ENCODE measurements at regions not wholly inside any gene's neighbourhood (a gene's known extent, or its start where the extent isn't known, plus 50 kb on each side); places are given as distances from the start of the nearest gene placed in this dataset.
"Not testable (repeated sequence)": the region's sequence is repeated elsewhere in the genome, so short reads cannot be mapped to it uniquely, and the experiment has no call there.

- not testable (repeated sequence) for H3K27ac Mint-ChIP-seq; H3K36me3 Mint-ChIP-seq (ENCODE audit: low read depth); H3K4me3 Mint-ChIP-seq; H3K4me1 Mint-ChIP-seq (ENCODE audit: low read depth); H3K9me3 Mint-ChIP-seq; H3K27me3 Mint-ChIP-seq (ENCODE audit: low read depth); DNase-seq (ENCODE audit: low spot score)
Observed at GRCh38 chr15:20302141-20303069, 239.2 kb downstream of the GOLGA6L6 start.

- not testable (repeated sequence) for H3K4me1 Mint-ChIP-seq (ENCODE audit: low read depth); DNase-seq (ENCODE audit: low spot score); H3K27me3 Mint-ChIP-seq (ENCODE audit: low read depth); H3K9me3 Mint-ChIP-seq; H3K36me3 Mint-ChIP-seq (ENCODE audit: low read depth); H3K4me3 Mint-ChIP-seq; H3K27ac Mint-ChIP-seq
Observed at GRCh38 chr15:20301471-20302081, 240.0 kb downstream of the GOLGA6L6 start.

- not testable (repeated sequence) for H3K36me3 Mint-ChIP-seq (ENCODE audit: low read depth); H3K27me3 Mint-ChIP-seq (ENCODE audit: low read depth); H3K27ac Mint-ChIP-seq; H3K9me3 Mint-ChIP-seq; H3K4me1 Mint-ChIP-seq (ENCODE audit: low read depth); H3K4me3 Mint-ChIP-seq; DNase-seq (ENCODE audit: low spot score)
Observed at GRCh38 chr15:20301041-20301390, 240.6 kb downstream of the GOLGA6L6 start.

GRCh38 chr15:20300351-20301040 is 241.1 kb downstream of the GOLGA6L6 start:
- not testable (repeated sequence) for H3K4me3 Mint-ChIP-seq; DNase-seq (ENCODE audit: low spot score); H3K36me3 Mint-ChIP-seq (ENCODE audit: low read depth); H3K4me1 Mint-ChIP-seq (ENCODE audit: low read depth); H3K27me3 Mint-ChIP-seq (ENCODE audit: low read depth); H3K9me3 Mint-ChIP-seq; H3K27ac Mint-ChIP-seq

- not testable (repeated sequence) for H3K4me3 Mint-ChIP-seq; H3K4me1 Mint-ChIP-seq (ENCODE audit: low read depth); DNase-seq (ENCODE audit: low spot score); H3K27ac Mint-ChIP-seq; H3K36me3 Mint-ChIP-seq (ENCODE audit: low read depth); H3K9me3 Mint-ChIP-seq; H3K27me3 Mint-ChIP-seq (ENCODE audit: low read depth)
Observed at GRCh38 chr15:20297603-20298123, 243.9 kb downstream of the GOLGA6L6 start.

GRCh38 chr15:20296261-20296660 is 245.3 kb downstream of the GOLGA6L6 start:
- H3K4me3 Mint-ChIP-seq; H3K9me3 Mint-ChIP-seq; H3K27me3 Mint-ChIP-seq (ENCODE audit: low read depth); H3K4me1 Mint-ChIP-seq (ENCODE audit: low read depth); H3K27ac Mint-ChIP-seq; DNase-seq (ENCODE audit: low spot score); H3K36me3 Mint-ChIP-seq (ENCODE audit: low read depth): not testable (repeated sequence)

- Mint-ChIP-seq H3K4me3 (no peak overlapping the region), H3K4me1 (ENCODE audit: low read depth) (no peaks in the 10 kb centered on the region), H3K36me3 (ENCODE audit: low read depth) (no peaks in the 10 kb centered on the region), H3K27ac (no peak overlapping the region), H3K9me3 (no peaks in the 10 kb centered on the region), H3K27me3 (ENCODE audit: low read depth) (no peaks in the 10 kb centered on the region)
- DNase-seq (ENCODE audit: low spot score) = peak; percentile 3
Observed at GRCh38 chr15:20295238-20295811, 246.3 kb downstream of the GOLGA6L6 start.

- Mint-ChIP-seq H3K4me1 (ENCODE audit: low read depth) (no peaks in the 10 kb centered on the region), H3K36me3 (ENCODE audit: low read depth) (no peaks in the 10 kb centered on the region), H3K4me3 (no peak overlapping the region), H3K9me3 (no peaks in the 10 kb centered on the region), H3K27ac (no peak overlapping the region), H3K27me3 (ENCODE audit: low read depth) (no peaks in the 10 kb centered on the region)
- DNase-seq (ENCODE audit: low spot score) = peak; percentile 5
Observed at GRCh38 chr15:20294651-20295237, 246.9 kb downstream of the GOLGA6L6 start.

GRCh38 chr15:20292422-20293005 is 249.1 kb downstream of the GOLGA6L6 start:
- not testable (repeated sequence) for H3K4me3 Mint-ChIP-seq; H3K27me3 Mint-ChIP-seq (ENCODE audit: low read depth); H3K36me3 Mint-ChIP-seq (ENCODE audit: low read depth); DNase-seq (ENCODE audit: low spot score); H3K27ac Mint-ChIP-seq; H3K4me1 Mint-ChIP-seq (ENCODE audit: low read depth); H3K9me3 Mint-ChIP-seq

GRCh38 chr15:20291616-20292015 is 250.0 kb downstream of the GOLGA6L6 start:
- not testable (repeated sequence) for H3K27me3 Mint-ChIP-seq (ENCODE audit: low read depth); H3K36me3 Mint-ChIP-seq (ENCODE audit: low read depth); H3K4me3 Mint-ChIP-seq

GRCh38 chr15:20290606-20291005 is 251.0 kb downstream of the GOLGA6L6 start:
- not testable (repeated sequence) for H3K27ac Mint-ChIP-seq; H3K27me3 Mint-ChIP-seq (ENCODE audit: low read depth); H3K4me1 Mint-ChIP-seq (ENCODE audit: low read depth); H3K36me3 Mint-ChIP-seq (ENCODE audit: low read depth); H3K9me3 Mint-ChIP-seq; H3K4me3 Mint-ChIP-seq; DNase-seq (ENCODE audit: low spot score)

More at GRCh38 chr15:20291616-20292015, 250.0 kb downstream of the GOLGA6L6 start:
- not testable (repeated sequence) for DNase-seq (ENCODE audit: low spot score); H3K27ac Mint-ChIP-seq; H3K9me3 Mint-ChIP-seq; H3K4me1 Mint-ChIP-seq (ENCODE audit: low read depth)

GRCh38 chr15:20289538-20290103 is 252.0 kb downstream of the GOLGA6L6 start:
- not testable (repeated sequence) for H3K9me3 Mint-ChIP-seq; DNase-seq (ENCODE audit: low spot score); H3K27ac Mint-ChIP-seq; H3K36me3 Mint-ChIP-seq (ENCODE audit: low read depth); H3K4me3 Mint-ChIP-seq; H3K4me1 Mint-ChIP-seq (ENCODE audit: low read depth); H3K27me3 Mint-ChIP-seq (ENCODE audit: low read depth)
